A549 (cell line): ENCODE measurements at regions not wholly inside any gene's neighbourhood (a gene's known extent, or its start where the extent isn't known, plus 50 kb on each side); places are given as distances from the start of the nearest gene placed in this dataset.

Experiments used
- ATAC-seq, 2 experiments: fragments of 200-7000 bp in 1 of 2; fragments of >200 bp in 1 of 2; cut with Nextera tagmentation in 1 of 2; cut with Tn5 transposase in 1 of 2; 3 replicates each; pipeline versions ENCODE4 v1.8.0 to v1.9.1; 2018 to 2020; ENCODE audit warnings: mild to moderate bottlenecking in 1 of 2, moderate library complexity in 1 of 2
- CTCF ChIA-PET: fragments of 300-600 bp; sonication (Branson Sonifier 250); formaldehyde crosslinking; extraction: SDS; loops from one replicate; lab custom pipeline; 2021; ENCODE audit warnings: antibody characterized with exemption, inconsistent platforms; lab: Yijun Ruan, JAX
- POLR2A ChIA-PET: fragments of 350-600 bp; formaldehyde crosslinking; extraction: SDS; loops from one replicate; lab custom pipeline; 2021; ENCODE audit warnings: antibody characterized with exemption, inconsistent platforms; lab: Yijun Ruan, JAX
- DNase-seq, 2 experiments: peaks; one replicate each; pipeline versions ENCODE4 v3.0.0 to v3.0.0-alpha.2; 2011 to 2016; ENCODE audit warnings: low read depth in 1 of 2, low spot score in 1 of 2
- FAIRE-seq: peaks from 2 replicates; lab custom pipeline; 2011; peaks lifted over from hg19 to GRCh38; lab: Jason Lieb, UNC
- H3K27ac ChIP-seq, 2 experiments: fragments of >200 bp; sonication (Bioruptor Twin); formaldehyde crosslinking; 3 replicates each; pipeline ENCODE4 v1.5.1; 2016 to 2017
- H3K4me1 ChIP-seq: fragments of >200 bp; sonication (Bioruptor Twin); formaldehyde crosslinking; 3 replicates; pipeline ENCODE4 v1.6.1; 2016
- H3K4me2 ChIP-seq: fragments of >200 bp; sonication (Bioruptor Twin); formaldehyde crosslinking; 3 replicates; pipeline ENCODE4 v1.6.1; 2016
- H3K4me3 ChIP-seq: fragments of >200 bp; sonication (Bioruptor Twin); formaldehyde crosslinking; 3 replicates; pipeline ENCODE4 v1.5.1; 2016
- H3K9me3 ChIP-seq: fragments of >200 bp; sonication (Bioruptor Twin); formaldehyde crosslinking; 3 replicates; pipeline ENCODE4 v1.6.1; 2016
- BHLHE40 ChIP-seq: IDR thresholded peaks from 2 replicates; pipeline ENCODE4 v1.6.1; 2012; ENCODE audit warnings: low read depth, low read length, inconsistent platforms
- CBX8 ChIP-seq: fragments of 200-600 bp; sonication (generic); IDR thresholded peaks from 2 replicates; pipeline ENCODE4 v1.6.1; 2016
- CEBPB ChIP-seq, 2 experiments: fragments of >200 bp in 1 of 2; sonication (Bioruptor Twin) in 1 of 2; formaldehyde crosslinking in 1 of 2; IDR thresholded peaks; 2 replicates each; pipeline ENCODE4 v1.6.1; 2012 to 2016
- CHD2 ChIP-seq: fragments of 150-350 bp; IDR thresholded peaks from 2 replicates; pipeline ENCODE4 v1.6.1; 2014; ENCODE audit warnings: low read length; ENCODE audit not compliant: partially characterized antibody
- CHD4 ChIP-seq: fragments of 200-600 bp; sonication (generic); IDR thresholded peaks from 2 replicates; pipeline ENCODE4 v1.6.1; 2016; ENCODE audit warnings: antibody characterized with exemption, mild to moderate bottlenecking, borderline replicate concordance
- EHF ChIP-seq: fragments of 250-450 bp; sonication (Bioruptor Pico); IDR thresholded peaks from 2 replicates; pipeline ENCODE4 v1.5.0; 2020; ENCODE audit warnings: mild to moderate bottlenecking
- HDAC2 ChIP-seq: fragments of 200-600 bp; sonication (generic); IDR thresholded peaks from 2 replicates; pipeline ENCODE4 v1.6.1; 2016
- HOXA7 ChIP-seq: fragments of 250-450 bp; sonication (Bioruptor Pico); IDR thresholded peaks from 2 replicates; pipeline ENCODE4 v1.5.0; 2020; ENCODE audit warnings: mild to moderate bottlenecking, moderate library complexity
- HOXB5 ChIP-seq: fragments of 250-450 bp; sonication (Bioruptor Pico); IDR thresholded peaks from 2 replicates; pipeline ENCODE4 v1.5.0; 2020; ENCODE audit warnings: mild to moderate bottlenecking, moderate library complexity
- KDM5A ChIP-seq: fragments of 200-600 bp; sonication (generic); IDR thresholded peaks from 2 replicates; pipeline ENCODE4 v1.6.1; 2016; ENCODE audit warnings: antibody characterized with exemption, mild to moderate bottlenecking
- NPAS2 ChIP-seq: fragments of 250-450 bp; sonication (Bioruptor Pico); IDR thresholded peaks from 2 replicates; pipeline ENCODE4 v1.8.0; 2022; ENCODE audit warnings: mild to moderate bottlenecking, moderate library complexity, borderline replicate concordance
- RCOR1 ChIP-seq: fragments of 150-350 bp; IDR thresholded peaks from 2 replicates; pipeline ENCODE4 v1.6.1; 2014; ENCODE audit warnings: antibody characterized with exemption, low read length, low read depth
- RFX5 ChIP-seq: fragments of 450-650 bp; IDR thresholded peaks from 2 replicates; pipeline ENCODE4 v1.7.1; 2014; ENCODE audit warnings: antibody characterized with exemption, mild to moderate bottlenecking, moderate library complexity
- ZNF302 ChIP-seq: fragments of 250-450 bp; sonication (Bioruptor Pico); IDR thresholded peaks from 2 replicates; pipeline ENCODE4 v1.9.0; 2021; ENCODE audit warnings: inconsistent platforms, mild to moderate bottlenecking, moderate library complexity
- WGBS: methylation state at CpG from one replicate; pipeline ENCODE4 v1.1.6; 2017; ENCODE audit errors: missing lambda C conversion rate; 5-methylcytosine and 5-hydroxymethylcytosine counted together
- TF ChIP-seq, protein P1 (sequence below): fragments of 250-450 bp; sonication (Bioruptor Pico); IDR thresholded peaks from 2 replicates; pipeline ENCODE4 v1.5.0; 2021; ENCODE audit warnings: mild to moderate bottlenecking, moderate library complexity, borderline replicate concordance
- TF ChIP-seq, protein P2 (sequence below): fragments of >200 bp; sonication (Bioruptor Twin); formaldehyde crosslinking; IDR thresholded peaks from 3 replicates; pipeline ENCODE4 v1.5.1; 2016
- TF ChIP-seq, protein P3 (sequence below): IDR thresholded peaks from 2 replicates; pipeline ENCODE4 v1.6.1; 2012
- TF ChIP-seq, protein P4 (sequence below): fragments of 200-600 bp; sonication (generic); IDR thresholded peaks from 2 replicates; pipeline ENCODE4 v1.6.1; 2016; ENCODE audit warnings: antibody characterized with exemption, mild to moderate bottlenecking, moderate library complexity
- TF ChIP-seq, protein P5 (sequence below): fragments of >200 bp; sonication (Bioruptor Twin); formaldehyde crosslinking; IDR thresholded peaks from 3 replicates; pipeline ENCODE4 v1.6.1; 2016

DNA sequence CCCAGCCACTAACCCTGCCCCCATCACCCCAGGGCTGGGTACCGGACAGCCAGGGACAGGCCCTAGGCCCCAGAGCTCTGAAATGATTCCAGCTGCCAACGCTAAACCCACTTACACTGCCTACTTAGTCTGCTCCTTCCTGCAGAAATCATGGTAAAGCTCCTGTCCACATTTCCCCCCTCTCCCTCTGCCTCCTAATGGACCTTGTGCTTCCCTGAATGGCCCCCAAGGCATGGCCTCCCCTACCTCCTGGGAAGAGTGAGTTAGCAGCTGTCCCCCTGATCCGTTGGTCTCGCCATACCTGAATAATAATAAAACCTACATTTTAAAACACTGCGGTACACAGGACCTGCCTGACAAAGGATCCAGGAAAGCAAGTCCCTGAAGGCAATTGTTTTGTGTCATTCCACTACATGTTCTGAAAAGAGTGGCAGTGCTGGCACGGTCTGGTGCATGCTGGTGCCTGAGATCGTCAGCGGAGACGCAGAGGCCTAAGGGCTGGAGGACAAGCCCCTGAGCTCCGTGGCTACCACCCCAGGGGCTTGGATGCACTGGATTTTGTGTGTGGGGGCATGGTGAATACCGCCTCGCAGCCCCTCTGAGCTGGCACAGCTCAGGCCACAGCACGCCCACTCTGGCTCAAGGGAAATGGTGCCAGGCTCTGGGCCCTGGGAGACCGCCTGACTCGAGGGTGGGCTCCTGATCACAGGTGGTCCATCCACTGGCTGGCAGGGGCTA is 186.3 kb downstream of the CTTN start:
- no peak for DNase-seq
- H3K27ac ChIP-seq, result no peak overlapping the region
- H3K9me3 ChIP-seq, result no peaks in the 10 kb centered on the region
- CTCF ChIA-PET, result interaction anchor here (1.1 kb wide), 1 partner anchor 35 kb away, joined by 4 read pairs; no protein-coding TSS in a partner anchor
- 88% methylated on average over 15 of the region's 15 CpGs for WGBS
- no peak for FAIRE-seq
- H3K4me3 ChIP-seq, result no peak overlapping the region
- no peak for ATAC-seq
- POLR2A ChIA-PET, result no interaction called here
- H3K4me1 ChIP-seq, result no peaks in the 10 kb centered on the region
- TF ChIP-seq BHLHE40, result no peak
- TF ChIP-seq, protein P1, sequence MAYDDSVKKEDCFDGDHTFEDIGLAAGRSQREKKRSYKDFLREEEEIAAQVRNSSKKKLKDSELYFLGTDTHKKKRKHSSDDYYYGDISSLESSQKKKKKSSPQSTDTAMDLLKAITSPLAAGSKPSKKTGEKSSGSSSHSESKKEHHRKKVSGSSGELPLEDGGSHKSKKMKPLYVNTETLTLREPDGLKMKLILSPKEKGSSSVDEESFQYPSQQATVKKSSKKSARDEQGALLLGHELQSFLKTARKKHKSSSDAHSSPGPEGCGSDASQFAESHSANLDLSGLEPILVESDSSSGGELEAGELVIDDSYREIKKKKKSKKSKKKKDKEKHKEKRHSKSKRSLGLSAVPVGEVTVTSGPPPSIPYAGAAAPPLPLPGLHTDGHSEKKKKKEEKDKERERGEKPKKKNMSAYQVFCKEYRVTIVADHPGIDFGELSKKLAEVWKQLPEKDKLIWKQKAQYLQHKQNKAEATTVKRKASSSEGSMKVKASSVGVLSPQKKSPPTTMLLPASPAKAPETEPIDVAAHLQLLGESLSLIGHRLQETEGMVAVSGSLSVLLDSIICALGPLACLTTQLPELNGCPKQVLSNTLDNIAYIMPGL, result no peak
- TF ChIP-seq RFX5, result no peak
- TF ChIP-seq CHD4, result no peak
- TF ChIP-seq, protein P2, sequence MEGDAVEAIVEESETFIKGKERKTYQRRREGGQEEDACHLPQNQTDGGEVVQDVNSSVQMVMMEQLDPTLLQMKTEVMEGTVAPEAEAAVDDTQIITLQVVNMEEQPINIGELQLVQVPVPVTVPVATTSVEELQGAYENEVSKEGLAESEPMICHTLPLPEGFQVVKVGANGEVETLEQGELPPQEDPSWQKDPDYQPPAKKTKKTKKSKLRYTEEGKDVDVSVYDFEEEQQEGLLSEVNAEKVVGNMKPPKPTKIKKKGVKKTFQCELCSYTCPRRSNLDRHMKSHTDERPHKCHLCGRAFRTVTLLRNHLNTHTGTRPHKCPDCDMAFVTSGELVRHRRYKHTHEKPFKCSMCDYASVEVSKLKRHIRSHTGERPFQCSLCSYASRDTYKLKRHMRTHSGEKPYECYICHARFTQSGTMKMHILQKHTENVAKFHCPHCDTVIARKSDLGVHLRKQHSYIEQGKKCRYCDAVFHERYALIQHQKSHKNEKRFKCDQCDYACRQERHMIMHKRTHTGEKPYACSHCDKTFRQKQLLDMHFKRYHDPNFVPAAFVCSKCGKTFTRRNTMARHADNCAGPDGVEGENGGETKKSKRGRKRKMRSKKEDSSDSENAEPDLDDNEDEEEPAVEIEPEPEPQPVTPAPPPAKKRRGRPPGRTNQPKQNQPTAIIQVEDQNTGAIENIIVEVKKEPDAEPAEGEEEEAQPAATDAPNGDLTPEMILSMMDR, result no peak
- TF ChIP-seq CBX8, result no peak
- TF ChIP-seq HOXB5, result no peak
- no peak for TF ChIP-seq KDM5A
- no peak for TF ChIP-seq NPAS2 (CRISPR knock-in tag)
- TF ChIP-seq, protein P3, sequence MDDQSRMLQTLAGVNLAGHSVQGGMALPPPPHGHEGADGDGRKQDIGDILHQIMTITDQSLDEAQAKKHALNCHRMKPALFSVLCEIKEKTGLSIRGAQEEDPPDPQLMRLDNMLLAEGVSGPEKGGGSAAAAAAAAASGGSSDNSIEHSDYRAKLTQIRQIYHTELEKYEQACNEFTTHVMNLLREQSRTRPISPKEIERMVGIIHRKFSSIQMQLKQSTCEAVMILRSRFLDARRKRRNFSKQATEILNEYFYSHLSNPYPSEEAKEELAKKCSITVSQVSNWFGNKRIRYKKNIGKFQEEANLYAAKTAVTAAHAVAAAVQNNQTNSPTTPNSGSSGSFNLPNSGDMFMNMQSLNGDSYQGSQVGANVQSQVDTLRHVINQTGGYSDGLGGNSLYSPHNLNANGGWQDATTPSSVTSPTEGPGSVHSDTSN, result no peak
- TF ChIP-seq ZNF302, result no peak
- H3K4me2 ChIP-seq, result no peak overlapping the region

DNA sequence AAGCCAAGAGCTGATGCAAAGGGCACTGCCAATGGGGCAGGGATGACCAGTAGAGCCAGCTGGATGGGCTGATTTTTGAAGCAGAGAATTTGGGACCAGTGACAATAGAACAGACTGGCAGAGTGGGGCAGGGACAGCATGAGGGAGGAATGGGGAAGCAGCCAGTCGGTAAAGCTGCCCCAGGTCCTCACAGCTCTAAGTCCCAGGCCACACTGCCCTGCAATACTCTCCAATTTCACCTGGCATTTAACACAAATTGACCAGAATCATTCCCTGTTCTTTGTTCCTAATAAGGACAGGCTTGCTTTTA is 186.9 kb downstream of the CTTN start:
- H3K4me1 ChIP-seq, result no peaks in the 10 kb centered on the region
- TF ChIP-seq ZNF302, result no peak
- TF ChIP-seq, protein P4, sequence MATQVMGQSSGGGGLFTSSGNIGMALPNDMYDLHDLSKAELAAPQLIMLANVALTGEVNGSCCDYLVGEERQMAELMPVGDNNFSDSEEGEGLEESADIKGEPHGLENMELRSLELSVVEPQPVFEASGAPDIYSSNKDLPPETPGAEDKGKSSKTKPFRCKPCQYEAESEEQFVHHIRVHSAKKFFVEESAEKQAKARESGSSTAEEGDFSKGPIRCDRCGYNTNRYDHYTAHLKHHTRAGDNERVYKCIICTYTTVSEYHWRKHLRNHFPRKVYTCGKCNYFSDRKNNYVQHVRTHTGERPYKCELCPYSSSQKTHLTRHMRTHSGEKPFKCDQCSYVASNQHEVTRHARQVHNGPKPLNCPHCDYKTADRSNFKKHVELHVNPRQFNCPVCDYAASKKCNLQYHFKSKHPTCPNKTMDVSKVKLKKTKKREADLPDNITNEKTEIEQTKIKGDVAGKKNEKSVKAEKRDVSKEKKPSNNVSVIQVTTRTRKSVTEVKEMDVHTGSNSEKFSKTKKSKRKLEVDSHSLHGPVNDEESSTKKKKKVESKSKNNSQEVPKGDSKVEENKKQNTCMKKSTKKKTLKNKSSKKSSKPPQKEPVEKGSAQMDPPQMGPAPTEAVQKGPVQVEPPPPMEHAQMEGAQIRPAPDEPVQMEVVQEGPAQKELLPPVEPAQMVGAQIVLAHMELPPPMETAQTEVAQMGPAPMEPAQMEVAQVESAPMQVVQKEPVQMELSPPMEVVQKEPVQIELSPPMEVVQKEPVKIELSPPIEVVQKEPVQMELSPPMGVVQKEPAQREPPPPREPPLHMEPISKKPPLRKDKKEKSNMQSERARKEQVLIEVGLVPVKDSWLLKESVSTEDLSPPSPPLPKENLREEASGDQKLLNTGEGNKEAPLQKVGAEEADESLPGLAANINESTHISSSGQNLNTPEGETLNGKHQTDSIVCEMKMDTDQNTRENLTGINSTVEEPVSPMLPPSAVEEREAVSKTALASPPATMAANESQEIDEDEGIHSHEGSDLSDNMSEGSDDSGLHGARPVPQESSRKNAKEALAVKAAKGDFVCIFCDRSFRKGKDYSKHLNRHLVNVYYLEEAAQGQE, result no peak
- TF ChIP-seq HOXB5, result no peak
- TF ChIP-seq HOXA7, result no peak
- TF ChIP-seq RCOR1, result no peak
- no peak for TF ChIP-seq HDAC2
- TF ChIP-seq KDM5A, result no peak
- no peak for TF ChIP-seq CEBPB (IDR thresholded peaks at IDR 0.05)
- TF ChIP-seq, protein P5, sequence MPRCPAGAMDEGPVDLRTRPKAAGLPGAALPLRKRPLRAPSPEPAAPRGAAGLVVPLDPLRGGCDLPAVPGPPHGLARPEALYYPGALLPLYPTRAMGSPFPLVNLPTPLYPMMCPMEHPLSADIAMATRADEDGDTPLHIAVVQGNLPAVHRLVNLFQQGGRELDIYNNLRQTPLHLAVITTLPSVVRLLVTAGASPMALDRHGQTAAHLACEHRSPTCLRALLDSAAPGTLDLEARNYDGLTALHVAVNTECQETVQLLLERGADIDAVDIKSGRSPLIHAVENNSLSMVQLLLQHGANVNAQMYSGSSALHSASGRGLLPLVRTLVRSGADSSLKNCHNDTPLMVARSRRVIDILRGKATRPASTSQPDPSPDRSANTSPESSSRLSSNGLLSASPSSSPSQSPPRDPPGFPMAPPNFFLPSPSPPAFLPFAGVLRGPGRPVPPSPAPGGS, result no peak
- TF ChIP-seq EHF, result no peak
- no peak for TF ChIP-seq NPAS2 (CRISPR knock-in tag)
- TF ChIP-seq CHD2, result no peak
- TF ChIP-seq, all 56 proteins: peak for 0
- H3K4me3 ChIP-seq, result no peak overlapping the region
- H3K9me3 ChIP-seq, result no peaks in the 10 kb centered on the region
- H3K27ac ChIP-seq, result no peak overlapping the region
- 59% methylated on average over 1 of the region's 1 CpG for WGBS
- ATAC-seq, result no peak
- POLR2A ChIA-PET, result no interaction called here
- H3K4me2 ChIP-seq, result no peak overlapping the region
- CTCF ChIA-PET, result no interaction called here
- DNase-seq, result no peak
- FAIRE-seq, result no peak
